ENCODE measurements at regions not wholly inside any gene's neighbourhood (a gene's known extent, or its start where the extent isn't known, plus 50 kb on each side); places are given as distances from the start of the nearest gene placed in this dataset.

GRCh38 chr5:29037716-29038115, 1999.3 kb upstream of the CDH9 start:
- no peak for TF ChIP-seq MEF2A (IDR thresholded peaks at IDR 0.05; ENCODE audit: borderline replicate concordance, low read depth)
- no peak for TF ChIP-seq CTCF (IDR thresholded peaks at IDR 0.05)
- no peak for TF ChIP-seq POLR2AphosphoS5 (IDR thresholded peaks at IDR 0.05; ENCODE audit: low read depth, low read length)
- no peak for TF ChIP-seq NFIC (IDR thresholded peaks at IDR 0.05; ENCODE audit: borderline replicate concordance)
- no peak for TF ChIP-seq EP300 (IDR thresholded peaks at IDR 0.05; ENCODE audit: borderline replicate concordance in 1 of 2, low read depth in 1 of 2, low read length in 1 of 2)
- TF ChIP-seq MXI1 (IDR thresholded peaks at IDR 0.05; ENCODE audit: low read depth, low read length), result no peak
- TF ChIP-seq FOSL2 (IDR thresholded peaks at IDR 0.05; ENCODE audit: borderline replicate concordance, low read depth), result no peak
- TF ChIP-seq USF2 (IDR thresholded peaks at IDR 0.05; ENCODE audit: borderline replicate concordance, low read depth, low read length), result no peak
- no peak for TF ChIP-seq RAD21 (IDR thresholded peaks at IDR 0.05; ENCODE audit: low read length)
- no peak for TF ChIP-seq MAX (IDR thresholded peaks at IDR 0.05; ENCODE audit: low read depth)
- no peak for TF ChIP-seq NRF1 (IDR thresholded peaks at IDR 0.05; ENCODE audit: low read depth, low read length)
- TF ChIP-seq TCF12 (IDR thresholded peaks at IDR 0.05), result no peak

Measured in SK-N-SH (cell line).